Epithelial cell of esophagus (primary cell): ENCODE measurements at regions not wholly inside any gene's neighbourhood (a gene's known extent, or its start where the extent isn't known, plus 50 kb on each side); places are given as distances from the start of the nearest gene placed in this dataset.
"Not testable (repeated sequence)": the region's sequence is repeated elsewhere in the genome, so short reads cannot be mapped to it uniquely, and the experiment has no call there.

ENCODE experiments used
- DNase-seq: peaks from one replicate; pipeline ENCODE4 v3.0.0; 2010; ENCODE audit warnings: low read depth
- H3K4me3 ChIP-seq: 2 replicates; pipeline ENCODE4 v1.5.1; 2011; ENCODE audit warnings: mild to moderate bottlenecking, low read length, control low read depth
- CTCF ChIP-seq: IDR thresholded peaks from 2 replicates; pipeline ENCODE4 v1.5.1; 2011; ENCODE audit warnings: low read depth, mild to moderate bottlenecking, low read length, control low read depth, inconsistent platforms; ENCODE audit not compliant: insufficient read depth; ENCODE audit errors: missing control alignments

GRCh38 chr17:34068571-34068970, 186.5 kb upstream of the CCL2 start:
- TF ChIP-seq CTCF: no peak
- DNase-seq: no peak
- H3K4me3 ChIP-seq: no peak overlapping the region

- no peak for TF ChIP-seq CTCF
- no peak overlapping the region for H3K4me3 ChIP-seq
- no peak for DNase-seq
Measured at GRCh38 chr17:34070712-34071111, 184.4 kb upstream of the CCL2 start.

GRCh38 chr17:34071886-34072420, 183.1 kb upstream of the CCL2 start:
- H3K4me3 ChIP-seq: no peak overlapping the region
- no peak for TF ChIP-seq CTCF
- no peak for DNase-seq

GRCh38 chr17:34075076-34075475, 180.0 kb upstream of the CCL2 start:
- no peak for TF ChIP-seq CTCF
- no peak for DNase-seq
- no peak overlapping the region for H3K4me3 ChIP-seq

GRCh38 chr17:34076743-34077631, 178.1 kb upstream of the CCL2 start:
- H3K4me3 ChIP-seq: no peak overlapping the region
- no peak for DNase-seq
- TF ChIP-seq CTCF: no peak

- no peak for DNase-seq
- no peak for TF ChIP-seq CTCF
- H3K4me3 ChIP-seq: no peak overlapping the region
Measured at GRCh38 chr17:34081269-34081668, 173.8 kb upstream of the CCL2 start.

GRCh38 chr17:34082404-34082803, 172.7 kb upstream of the CCL2 start:
- no peak for TF ChIP-seq CTCF
- H3K4me3 ChIP-seq: no peak overlapping the region
- no peak for DNase-seq

GRCh38 chr17:34089042-34089441, 166.0 kb upstream of the CCL2 start:
- not testable (repeated sequence) for DNase-seq, H3K4me3 ChIP-seq
